Mucosa of descending colon (tissue), 3 donors: ENCODE measurements at regions not wholly inside any gene's neighbourhood (a gene's known extent, or its start where the extent isn't known, plus 50 kb on each side); places are given as distances from the start of the nearest gene placed in this dataset.

Source experiments
- ATAC-seq: fragments of 200-7000 bp; cut with Tn5 transposase; one replicate; pipeline ENCODE4 v1.9.1; 2020; ENCODE audit warnings: mild to moderate bottlenecking, moderate library complexity
- DNase-seq, 3 donors: peaks; one replicate each; pipeline ENCODE4 v3.0.0-alpha.2; 2020
- H3K36me3 ChIP-seq: fragments of 200-600 bp; one replicate; pipeline ENCODE4 v1.8.0; 2021; ENCODE audit warnings: low read depth, mild to moderate bottlenecking
- H3K4me1 ChIP-seq: fragments of 200-600 bp; one replicate; pipeline ENCODE4 v1.8.0; 2021; ENCODE audit warnings: low read depth, mild to moderate bottlenecking
- H3K4me3 ChIP-seq: fragments of 200-600 bp; one replicate; pipeline ENCODE4 v1.8.0; 2021; ENCODE audit warnings: mild to moderate bottlenecking
- H3K9me3 ChIP-seq: fragments of 200-600 bp; one replicate; pipeline ENCODE4 v1.8.0; 2021; ENCODE audit warnings: mild to moderate bottlenecking
- intact Hi-C, 2 donors: fragments of 100-400 bp; cut with DNase I in 1 of 2; cut with micrococcal nuclease in 1 of 2; formaldehyde crosslinking; loops; one replicate each; pipeline versions ENCODE4 v1.11.0 to v1.11.1; 2022; cut with DNase I, micrococcal nuclease
- TF ChIP-seq, protein P1 (sequence below): fragments of 200-600 bp; IDR thresholded peaks from one replicate; pipeline ENCODE4 v1.8.0; 2022; ENCODE audit warnings: antibody characterized with exemption, mild to moderate bottlenecking
- donor health status: DM: no; HTN: no; CAD: no; lungs with moderate emphysema.
- donor health status: DM: no; HTN: no; CAD: no.
- donor health status: DM: no; HTN: yes; CAD: no.

GRCh38 chr1:84756001-84756400 is 65.7 kb upstream of the SSX2IP start:
- TF ChIP-seq, protein P1, sequence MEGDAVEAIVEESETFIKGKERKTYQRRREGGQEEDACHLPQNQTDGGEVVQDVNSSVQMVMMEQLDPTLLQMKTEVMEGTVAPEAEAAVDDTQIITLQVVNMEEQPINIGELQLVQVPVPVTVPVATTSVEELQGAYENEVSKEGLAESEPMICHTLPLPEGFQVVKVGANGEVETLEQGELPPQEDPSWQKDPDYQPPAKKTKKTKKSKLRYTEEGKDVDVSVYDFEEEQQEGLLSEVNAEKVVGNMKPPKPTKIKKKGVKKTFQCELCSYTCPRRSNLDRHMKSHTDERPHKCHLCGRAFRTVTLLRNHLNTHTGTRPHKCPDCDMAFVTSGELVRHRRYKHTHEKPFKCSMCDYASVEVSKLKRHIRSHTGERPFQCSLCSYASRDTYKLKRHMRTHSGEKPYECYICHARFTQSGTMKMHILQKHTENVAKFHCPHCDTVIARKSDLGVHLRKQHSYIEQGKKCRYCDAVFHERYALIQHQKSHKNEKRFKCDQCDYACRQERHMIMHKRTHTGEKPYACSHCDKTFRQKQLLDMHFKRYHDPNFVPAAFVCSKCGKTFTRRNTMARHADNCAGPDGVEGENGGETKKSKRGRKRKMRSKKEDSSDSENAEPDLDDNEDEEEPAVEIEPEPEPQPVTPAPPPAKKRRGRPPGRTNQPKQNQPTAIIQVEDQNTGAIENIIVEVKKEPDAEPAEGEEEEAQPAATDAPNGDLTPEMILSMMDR = no peak
- no peak for ATAC-seq
- no peak for DNase-seq
- no peaks in the 10 kb centered on the region for H3K9me3 ChIP-seq
- peaks cover 2% of the 10 kb centered on the region for H3K4me1 ChIP-seq
- no peaks in the 10 kb centered on the region for H3K36me3 ChIP-seq
- no peak overlapping the region for H3K4me3 ChIP-seq
- intact Hi-C loops = loop anchor here in 1 of 2 donors (10.0 kb wide), 1 partner anchor 131 kb away; no protein-coding TSS in a partner anchor

DNA sequence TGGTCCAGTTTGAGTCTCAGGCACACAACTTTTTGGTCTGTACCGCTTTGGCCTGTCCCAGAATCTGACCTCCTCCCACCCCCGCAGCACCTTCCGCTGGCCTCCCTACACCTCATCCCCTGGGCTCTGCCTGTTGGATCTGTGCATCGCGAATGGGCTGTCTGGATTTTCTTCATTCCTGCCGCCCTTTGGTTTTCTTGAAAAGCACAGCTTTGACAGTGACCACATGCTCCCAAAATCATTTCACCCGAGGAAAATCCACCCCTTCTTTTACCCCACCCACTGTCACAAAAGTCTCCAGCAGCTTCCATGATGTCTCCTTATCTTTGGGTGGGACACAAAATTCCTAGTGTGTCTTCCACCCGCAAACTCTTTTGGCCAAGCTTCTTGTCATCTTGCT is 65.0 kb upstream of the SSX2IP start:
- DNase-seq (no peak), ATAC-seq (no peak)
- Histone ChIP-seq H3K4me1 (peaks cover 2% of the 10 kb centered on the region), H3K4me3 (no peak overlapping the region), H3K36me3 (no peaks in the 10 kb centered on the region), H3K9me3 (no peaks in the 10 kb centered on the region)
- TF ChIP-seq, protein P1 = no peak
- intact Hi-C loops = loop anchor here in 1 of 2 donors (10.0 kb wide), 1 partner anchor 130 kb away; no protein-coding TSS in a partner anchor

- Histone ChIP-seq H3K9me3 (no peaks in the 10 kb centered on the region), H3K4me3 (no peak overlapping the region), H3K4me1 (peaks cover 2% of the 10 kb centered on the region), H3K36me3 (no peaks in the 10 kb centered on the region)
- intact Hi-C loops = loop anchor here in 1 of 2 donors (10.0 kb wide), 1 partner anchor 130 kb away; no protein-coding TSS in a partner anchor
- TF ChIP-seq, protein P1 = no peak
- ATAC-seq (no peak), DNase-seq (no peak)
Measured at GRCh38 chr1:84754386-84754703, 64.1 kb upstream of the SSX2IP start.

DNA sequence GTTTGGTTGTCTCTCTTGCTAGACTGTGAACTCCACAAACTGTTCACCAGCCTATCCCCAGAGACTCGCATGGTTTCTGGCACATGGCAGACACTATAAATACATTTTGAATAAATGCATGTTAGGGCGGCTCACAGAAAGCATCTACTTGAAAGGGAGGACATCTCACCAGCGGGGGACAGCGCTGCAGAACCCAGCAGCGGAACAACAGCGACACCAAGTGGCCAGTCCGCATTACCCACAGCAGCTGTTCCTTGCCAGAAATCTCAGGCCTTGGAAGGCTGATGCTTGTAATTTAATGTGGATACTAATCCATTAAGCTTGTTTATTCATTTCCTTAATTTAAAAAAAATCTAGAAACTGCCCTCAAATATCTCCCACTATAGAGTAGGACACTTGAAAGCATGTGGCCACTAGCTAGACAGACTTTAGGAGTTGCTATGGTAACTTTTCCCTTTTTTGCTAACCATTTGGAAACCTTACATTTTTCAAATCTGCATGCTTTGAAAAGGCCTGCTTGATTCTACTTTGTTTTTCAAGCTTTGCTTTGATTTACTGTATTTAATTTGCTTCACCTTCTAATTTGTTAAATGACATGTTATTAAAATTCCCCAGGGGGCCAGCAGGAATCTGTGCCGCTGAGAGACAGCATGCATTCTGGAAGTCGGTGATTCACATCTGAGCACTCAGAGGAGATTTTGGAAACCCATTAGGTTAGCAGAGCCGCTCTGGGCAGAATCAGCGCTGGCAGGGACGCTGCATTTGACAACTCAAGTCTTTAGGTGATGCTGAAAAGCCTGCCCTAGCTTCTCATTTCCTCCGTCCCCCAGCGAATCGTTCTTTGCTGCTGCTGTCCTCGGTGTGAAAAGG is 63.5 kb upstream of the SSX2IP start:
- Histone ChIP-seq H3K36me3 (no peaks in the 10 kb centered on the region), H3K4me3 (no peak overlapping the region), H3K4me1 (peaks cover under 1% of the 10 kb centered on the region), H3K9me3 (no peaks in the 10 kb centered on the region)
- peak; percentile 89 for ATAC-seq
- intact Hi-C loops = loop anchor here in 1 of 2 donors (10.0 kb wide), 1 partner anchor 129 kb away; no protein-coding TSS in a partner anchor
- TF ChIP-seq, protein P1 = peak; percentile 88
- DNase-seq = peak; percentile 57 to 79 (median 79)

DNA sequence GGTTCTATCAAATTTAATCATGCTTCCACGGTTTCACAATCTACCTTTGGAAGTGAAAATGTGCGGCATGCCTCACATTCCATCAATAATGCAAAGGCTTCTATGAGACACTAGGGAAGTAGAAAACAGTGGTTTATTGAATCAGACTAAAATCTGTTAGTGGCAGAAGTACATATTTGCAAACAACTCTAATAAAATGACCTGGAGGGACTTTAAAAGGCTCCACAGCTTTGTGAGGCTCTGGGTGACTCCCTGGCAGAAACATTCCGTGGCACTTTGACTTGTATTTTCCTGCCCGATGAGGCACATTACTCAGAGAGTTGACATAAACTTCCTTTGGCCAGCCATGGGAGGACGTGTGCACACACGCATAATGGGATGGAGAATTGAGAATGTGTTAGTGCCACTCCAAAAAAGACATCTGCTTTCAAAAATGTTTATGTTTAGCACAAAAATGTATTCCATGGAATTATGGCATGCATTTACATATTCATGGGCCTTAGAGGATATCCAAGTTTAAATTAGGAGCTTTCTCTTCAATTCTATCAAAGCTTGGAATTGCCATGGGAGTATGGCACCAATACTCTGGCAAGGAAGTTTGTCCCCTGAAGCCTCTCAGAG is 60.0 kb upstream of the SSX2IP start:
- intact Hi-C loops = loop anchor here in 1 of 2 donors (10.0 kb wide), 1 partner anchor 125 kb away; no protein-coding TSS in a partner anchor
- ATAC-seq (no peak), DNase-seq (no peak)
- Histone ChIP-seq H3K36me3 (no peaks in the 10 kb centered on the region), H3K9me3 (no peaks in the 10 kb centered on the region), H3K4me1 (no peaks in the 10 kb centered on the region), H3K4me3 (no peak overlapping the region)
- TF ChIP-seq, protein P1 = no peak
